Tibial nerve (tissue), 3 donors: ENCODE measurements at regions not wholly inside any gene's neighbourhood (a gene's known extent, or its start where the extent isn't known, plus 50 kb on each side); places are given as distances from the start of the nearest gene placed in this dataset.

Source experiments
- CTCF ChIP-seq, 5 experiments: fragments of 200-600 bp in 3 of 5; fragments of 450-650 bp in 2 of 5; sonication (generic) in 3 of 5; IDR thresholded peaks; one replicate each; pipeline ENCODE4 v1.5.1; 2016 to 2019; ENCODE audit warnings: antibody characterized with exemption in 5 of 5, mild to moderate bottlenecking in 3 of 5, moderate library complexity in 2 of 5
- POLR2A ChIP-seq, 2 donors: fragments of 450-650 bp; IDR thresholded peaks; one replicate each; pipeline ENCODE4 v1.6.1; 2017; ENCODE audit warnings: antibody characterized with exemption in 2 of 2, mild to moderate bottlenecking in 2 of 2, moderate library complexity in 2 of 2

- TF ChIP-seq CTCF (IDR thresholded peaks at IDR 0.05) = no peak
- TF ChIP-seq POLR2A (IDR thresholded peaks at IDR 0.05) = no peak
Observed at GRCh38 chr10:8180360-8181109, 126.0 kb downstream of the GATA3 start.
